Ishikawa (cell line): ENCODE measurements at regions not wholly inside any gene's neighbourhood (a gene's known extent, or its start where the extent isn't known, plus 50 kb on each side); places are given as distances from the start of the nearest gene placed in this dataset.

Experiments used
- CEBPB ChIP-seq: IDR thresholded peaks from 2 replicates; pipeline ENCODE4 v1.6.1; 2012
- CREB1 ChIP-seq: IDR thresholded peaks from 2 replicates; pipeline ENCODE4 v1.6.1; 2012; ENCODE audit warnings: low read depth
- EGR1 ChIP-seq: IDR thresholded peaks from 2 replicates; pipeline ENCODE4 v1.6.1; 2012
- EP300 ChIP-seq: IDR thresholded peaks from 2 replicates; pipeline ENCODE4 v1.6.1; 2012; ENCODE audit warnings: borderline replicate concordance
- FOXM1 ChIP-seq: IDR thresholded peaks from 2 replicates; pipeline ENCODE4 v1.6.1; 2012; ENCODE audit warnings: low read depth, borderline replicate concordance
- MAX ChIP-seq: IDR thresholded peaks from 2 replicates; pipeline ENCODE4 v1.6.1; 2012
- NFIC ChIP-seq: IDR thresholded peaks from 2 replicates; pipeline ENCODE4 v1.6.1; 2012
- RAD21 ChIP-seq: IDR thresholded peaks from 2 replicates; pipeline ENCODE4 v1.6.1; 2012; ENCODE audit warnings: low read depth
- REST ChIP-seq: IDR thresholded peaks from 2 replicates; pipeline ENCODE4 v1.6.1; 2012; ENCODE audit warnings: low read depth, mild to moderate bottlenecking
- TAF1 ChIP-seq: IDR thresholded peaks from 2 replicates; pipeline ENCODE4 v1.6.1; 2012; ENCODE audit warnings: low read depth, mild to moderate bottlenecking
- YY1 ChIP-seq: IDR thresholded peaks from 2 replicates; pipeline ENCODE4 v1.6.1; 2012; ENCODE audit warnings: low read depth
- ZBTB7A ChIP-seq: IDR thresholded peaks from 2 replicates; pipeline ENCODE4 v1.6.1; 2012; ENCODE audit warnings: low read depth

GRCh38 chr2:122740594-122740948 is 985.1 kb downstream of the TSN start:
- TF ChIP-seq ZBTB7A (no peak), NFIC (no peak), EGR1 (no peak), YY1 (no peak), MAX (no peak), EP300 (no peak), RAD21 (no peak), CREB1 (no peak), CEBPB (no peak), TAF1 (no peak), REST (no peak), FOXM1 (no peak)
